Lung (tissue), 11 donors: ENCODE measurements at regions not wholly inside any gene's neighbourhood (a gene's known extent, or its start where the extent isn't known, plus 50 kb on each side); places are given as distances from the start of the nearest gene placed in this dataset.
A peak's percentile ranks its signal among the peaks of the same experiment; 100 is the strongest.

ENCODE experiments used
- ATAC-seq: fragments of 200-7000 bp; cut with Tn5 transposase; one replicate; pipeline ENCODE4 v1.9.1; 2020; ENCODE audit warnings: moderate number of reproducible peaks; ENCODE audit not compliant: insufficient read depth, low FRiP score
- DNase-seq, 3 donors: peaks; one replicate each; pipeline ENCODE4 v3.0.0-alpha.2; 2013 to 2017
- H3K27ac ChIP-seq, 2 donors: one replicate each; pipeline ENCODE4 v1.5.1; 2013; ENCODE audit warnings: mild to moderate bottlenecking in 2 of 2, moderate library complexity in 2 of 2, control low read depth in 1 of 2, inconsistent platforms in 1 of 2, low read depth in 1 of 2, low read length in 1 of 2
- H3K27me3 ChIP-seq, 3 donors: one replicate each; pipeline ENCODE4 v1.5.1; 2013; ENCODE audit warnings: low read length in 2 of 3; ENCODE audit not compliant: control insufficient read depth in 3 of 3, insufficient read depth in 3 of 3
- H3K36me3 ChIP-seq, 4 donors: one replicate each; pipeline ENCODE4 v1.5.1; 2013; ENCODE audit warnings: low read length in 4 of 4, mild to moderate bottlenecking in 1 of 4, moderate library complexity in 1 of 4; ENCODE audit not compliant: control insufficient read depth in 4 of 4, insufficient read depth in 4 of 4
- H3K4me1 ChIP-seq, 5 donors: one replicate each; pipeline ENCODE4 v1.5.1; 2013; ENCODE audit warnings: low read length in 5 of 5, mild to moderate bottlenecking in 2 of 5, moderate library complexity in 1 of 5; ENCODE audit not compliant: control insufficient read depth in 5 of 5, insufficient read depth in 5 of 5
- H3K4me3 ChIP-seq: one replicate; pipeline ENCODE4 v1.5.1; 2013; ENCODE audit warnings: mild to moderate bottlenecking, control low read depth, moderate library complexity
- H3K9ac ChIP-seq, 2 donors: one replicate each; pipeline ENCODE4 v1.5.1; 2013; ENCODE audit warnings: low read length in 2 of 2, control low read depth in 1 of 2; ENCODE audit not compliant: insufficient read depth in 1 of 2
- H3K9me3 ChIP-seq, 4 donors: one replicate each; pipeline ENCODE4 v1.5.1; 2013; ENCODE audit warnings: low read length in 3 of 4, mild to moderate bottlenecking in 1 of 4, moderate library complexity in 1 of 4; ENCODE audit not compliant: control insufficient read depth in 4 of 4, insufficient read depth in 3 of 4
- CTCF ChIP-seq: IDR thresholded peaks from 2 replicates; pipeline ENCODE4 v1.5.1; 2012; ENCODE audit warnings: mild to moderate bottlenecking; ENCODE audit errors: control extremely low read depth, extremely low read depth
- WGBS, 2 donors: extraction: QIAGEN DNeasy Blood & Tissue Kit; methylation state at CpG; one replicate each; pipeline ENCODE4 v1.1.7; 2013; 5-methylcytosine and 5-hydroxymethylcytosine counted together
- donor health status: control.
- donor health status: control.
- donor health status: Bipolar disorder and iron deficiency.
- donor health status: healthy.
- donor health status: DM: yes; HTN: yes; CAD: no.

GRCh38 chr16:55033225-55034156 is 102.8 kb downstream of the IRX5 start:
- WGBS, 2 donors, result 86 to 89% methylated on average over 28 of the region's 28 CpGs
- Histone ChIP-seq H3K36me3 (no peaks in the 10 kb centered on the region), H3K27me3 (peaks cover 0 to 8% (median 6%) of the 10 kb centered on the region in 3 donors), H3K9me3 (peaks cover 0 to 3% (median 0%) of the 10 kb centered on the region in 4 donors), H3K27ac (no peak overlapping the region), H3K9ac (no peak overlapping the region), H3K4me1 (peaks cover 0 to 4% (median 0%) of the 10 kb centered on the region in 5 donors), H3K4me3 (no peak overlapping the region)
- DNase-seq (no peak), ATAC-seq (no peak)
- no peak for TF ChIP-seq CTCF

- peaks cover 0 to 14% (median 6%) of the 10 kb centered on the region in 3 donors for H3K27me3 ChIP-seq
- ATAC-seq (no peak), DNase-seq (peak; percentile 21 to 32 (median 31))
- no peaks in the 10 kb centered on the region for H3K36me3 ChIP-seq
- no peak overlapping the region for H3K27ac ChIP-seq
- TF ChIP-seq CTCF, result peak; percentile 3
- peaks cover 0 to 4% (median 0%) of the 10 kb centered on the region in 5 donors for H3K4me1 ChIP-seq
- peaks cover 0 to 3% (median 0%) of the 10 kb centered on the region in 4 donors for H3K9me3 ChIP-seq
- H3K9ac ChIP-seq, result no peak overlapping the region
- H3K4me3 ChIP-seq, result no peak overlapping the region
- WGBS, 2 donors, result 31 to 40% methylated on average over 9 of the region's 9 CpGs
These were observed 104.4 kb downstream of the IRX5 start for GRCh38 chr16:55035029-55035428.

- H3K27me3 ChIP-seq, result peaks cover 0 to 14% (median 6%) of the 10 kb centered on the region in 3 donors
- WGBS, 2 donors, result 69 to 89% methylated on average over 4 of the region's 4 CpGs
- peaks cover 0 to 4% (median 0%) of the 10 kb centered on the region in 5 donors for H3K4me1 ChIP-seq
- H3K36me3 ChIP-seq, result no peaks in the 10 kb centered on the region
- DNase-seq, result no peak
- H3K9me3 ChIP-seq, result peaks cover 0 to under 1% (median 0%) of the 10 kb centered on the region in 4 donors
- no peak overlapping the region for H3K27ac ChIP-seq
- ATAC-seq, result no peak
- TF ChIP-seq CTCF, result no peak
- no peak overlapping the region for H3K4me3 ChIP-seq
- H3K9ac ChIP-seq, result no peak overlapping the region
These were observed 105.3 kb downstream of the IRX5 start for GRCh38 chr16:55035956-55036355.
